H1 (cell line): ENCODE measurements at regions not wholly inside any gene's neighbourhood (a gene's known extent, or its start where the extent isn't known, plus 50 kb on each side); places are given as distances from the start of the nearest gene placed in this dataset.

Experiments
- SIN3A ChIP-seq, 2 experiments: IDR thresholded peaks in 1 of 2; conservative IDR thresholded peaks in 1 of 2; 2 replicates each; pipeline ENCODE4 v1.6.1; 2011 to 2012; ENCODE audit warnings: low read length in 2 of 2, improper control_type of control experiment in 1 of 2, low read depth in 1 of 2, mild to moderate bottlenecking in 1 of 2
- USF2 ChIP-seq: IDR thresholded peaks from 2 replicates; pipeline ENCODE4 v1.6.1; 2011; ENCODE audit warnings: low read length, improper control_type of control experiment
- ZNF274 ChIP-seq: IDR thresholded peaks from 2 replicates; pipeline ENCODE4 v1.7.0; 2012; ENCODE audit warnings: low read length, borderline replicate concordance; ENCODE audit errors: extremely low read depth

GRCh38 chr11:109994907-109995306 is 98.3 kb upstream of the ZC3H12C start:
- TF ChIP-seq ZNF274 (no peak), USF2 (no peak), SIN3A (conservative IDR thresholded peaks at IDR 0.05 in 1 of 2, IDR thresholded peaks at IDR 0.05 in 1 of 2; ENCODE audit: low read depth in 1 of 2, low read length in 2 of 2) (no peak)
